EL (cell line): ENCODE measurements at regions not wholly inside any gene's neighbourhood (a gene's known extent, or its start where the extent isn't known, plus 50 kb on each side); places are given as distances from the start of the nearest gene placed in this dataset.
"Not testable (repeated sequence)": the region's sequence is repeated elsewhere in the genome, so short reads cannot be mapped to it uniquely, and the experiment has no call there.

Source experiments
- DNase-seq: peaks from one replicate; pipeline ENCODE4 v3.0.0-alpha.2; 2016

DNA sequence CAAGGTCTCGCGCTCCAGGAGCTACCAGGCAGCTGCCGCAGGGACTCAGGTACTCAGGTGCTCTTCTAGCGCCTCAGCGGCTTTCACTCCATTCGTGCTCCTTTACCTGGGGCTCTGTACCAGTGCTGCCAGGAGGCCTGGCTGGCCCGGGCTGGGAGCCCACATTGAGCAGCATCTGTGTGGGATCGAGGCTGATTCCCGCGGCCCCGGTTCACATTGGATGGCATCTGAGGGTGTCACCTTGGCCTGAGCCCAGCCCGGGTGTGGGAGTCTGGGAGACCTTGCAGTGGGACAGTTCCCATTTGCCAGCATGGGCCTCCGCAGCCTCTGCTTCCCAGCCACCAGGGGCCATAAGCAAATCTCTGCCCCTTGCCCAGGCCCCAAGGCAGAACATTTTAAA, 96.9 kb downstream of the NPIPB11 start:
- not testable (repeated sequence) for DNase-seq

GRCh38 chr16:29308644-29309546, 97.6 kb downstream of the NPIPB11 start:
- no peak for DNase-seq

- peak; percentile 17 for DNase-seq
Measured at GRCh38 chr16:29307598-29308507, 98.7 kb downstream of the NPIPB11 start.

DNA sequence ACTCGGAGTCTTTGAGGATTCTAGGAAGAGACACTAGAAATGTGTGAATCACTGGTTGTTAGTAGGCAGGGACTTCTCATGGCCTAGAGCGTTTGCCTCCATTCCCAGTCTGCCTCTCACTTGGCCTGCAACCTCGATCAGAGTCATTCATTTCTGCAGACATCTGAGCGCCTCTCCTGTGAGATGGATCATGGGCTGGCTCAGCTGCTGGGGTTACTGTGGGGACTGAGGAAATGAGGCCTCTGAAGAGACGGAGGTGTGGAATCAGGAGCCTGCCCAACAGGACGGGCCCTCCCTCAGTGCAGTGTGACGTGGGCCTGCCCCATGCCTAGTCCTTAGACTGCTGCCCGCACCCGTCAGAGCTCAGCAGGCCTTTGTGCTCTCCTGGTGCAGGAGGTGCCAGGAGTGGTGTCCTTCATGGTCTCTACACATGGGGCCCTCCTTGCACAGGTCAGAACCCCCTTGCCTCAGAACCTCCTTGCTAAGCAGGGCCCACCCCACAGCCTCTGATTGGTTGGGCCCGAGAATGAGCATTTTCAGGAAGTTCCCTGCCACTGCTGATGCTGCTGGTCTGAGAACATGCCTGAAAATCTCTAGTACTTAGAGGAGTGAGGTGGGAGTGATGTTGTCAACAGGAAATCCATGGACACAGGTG, 99.4 kb downstream of the NPIPB11 start:
- peak; percentile 44 for DNase-seq

GRCh38 chr16:29306201-29306600, 100.3 kb downstream of the NPIPB11 start:
- DNase-seq, result no peak

GRCh38 chr16:29305018-29305417, 101.5 kb downstream of the NPIPB11 start:
- not testable (repeated sequence) for DNase-seq

DNA sequence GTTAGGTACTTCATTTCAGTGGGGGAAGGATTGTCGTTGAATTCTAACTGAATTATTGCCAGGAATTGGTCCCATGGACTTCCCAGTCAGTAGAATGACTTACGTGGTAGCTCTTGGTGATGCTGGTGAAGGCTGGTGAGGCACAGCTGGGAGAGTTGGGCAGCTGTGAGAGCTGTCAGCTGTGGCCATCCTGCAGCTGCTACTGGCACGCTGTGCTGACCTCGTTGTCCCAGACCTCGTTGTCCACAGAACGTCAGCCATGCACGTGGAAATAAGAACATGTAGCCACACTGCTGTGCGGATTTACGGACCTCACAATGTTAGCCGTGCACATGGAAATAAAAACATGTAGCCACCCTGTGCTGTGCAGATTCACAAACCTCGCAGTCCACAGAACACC, 102.3 kb downstream of the NPIPB11 start:
- no peak for DNase-seq

DNA sequence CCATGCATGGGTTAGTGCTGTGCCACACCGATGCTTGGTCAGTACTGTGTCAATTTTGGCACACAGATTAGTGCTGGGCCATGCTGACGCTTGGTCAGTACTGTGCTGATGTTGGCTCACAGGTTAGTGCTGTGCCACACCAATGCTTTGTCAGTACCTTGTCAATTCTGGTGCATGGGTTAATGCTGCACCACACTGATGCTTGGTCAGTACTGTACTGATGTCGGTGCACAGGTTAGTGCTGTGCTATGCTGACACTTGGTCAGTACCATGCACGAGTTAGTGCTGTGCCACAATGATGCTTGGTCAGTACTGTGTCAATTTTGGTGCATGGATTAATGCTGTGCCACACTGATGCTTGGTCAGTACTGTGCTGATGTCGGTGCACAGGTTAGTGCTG, 103.0 kb downstream of the NPIPB11 start:
- no peak for DNase-seq

GRCh38 chr16:29302976-29303375, 103.5 kb downstream of the NPIPB11 start:
- DNase-seq, result no peak

DNA sequence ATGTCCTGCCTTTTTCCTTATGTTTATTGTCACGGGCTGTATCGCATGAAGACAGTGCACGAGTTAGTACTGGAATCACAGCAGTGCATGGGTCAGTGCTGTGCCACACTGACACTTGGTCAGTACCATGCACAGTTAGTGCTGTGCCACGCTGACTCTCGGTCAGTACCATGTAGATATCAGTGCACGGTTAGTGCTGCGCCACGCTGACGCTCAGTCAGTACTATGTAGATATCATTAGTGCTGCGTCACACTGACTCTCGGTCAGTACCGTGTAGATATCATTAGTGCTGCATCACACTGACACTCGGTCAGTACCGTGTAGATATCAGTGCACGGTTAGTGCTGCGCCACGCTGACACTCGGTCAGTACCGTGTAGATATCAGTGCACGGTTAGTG, 104.1 kb downstream of the NPIPB11 start:
- DNase-seq, result not testable (repeated sequence)

DNA sequence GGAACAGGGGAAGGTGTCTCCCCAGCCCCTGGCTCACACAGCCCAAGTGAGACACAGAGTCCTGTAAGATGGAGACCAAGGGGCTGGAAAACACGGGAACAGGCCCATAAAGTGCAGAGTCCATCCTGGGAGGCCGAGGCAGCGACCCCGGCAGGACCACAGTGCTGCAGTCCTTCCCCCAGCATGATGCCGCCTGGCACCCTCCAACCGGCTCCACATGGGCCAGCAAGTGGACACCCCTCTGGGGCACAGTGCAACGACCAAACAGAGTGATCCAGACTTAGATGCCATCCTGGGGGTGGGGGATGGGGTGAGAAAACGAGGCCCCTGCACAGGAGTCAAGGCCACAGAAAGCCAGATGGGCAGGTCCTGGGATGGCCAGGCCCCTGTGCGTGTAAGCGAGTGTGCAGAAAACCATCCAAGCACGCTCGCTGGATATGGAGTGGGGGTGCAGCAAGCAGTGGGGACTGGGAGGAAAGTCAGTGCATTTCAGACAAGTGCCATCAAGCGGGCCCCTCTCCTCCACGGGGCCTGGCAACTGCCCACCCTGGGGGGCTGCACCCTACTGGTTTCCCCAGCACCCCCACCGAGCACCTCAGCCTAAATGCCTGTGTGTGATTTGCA, 104.7 kb downstream of the NPIPB11 start:
- DNase-seq, result not testable (repeated sequence)

GRCh38 chr16:29300541-29301535, 105.7 kb downstream of the NPIPB11 start:
- not testable (repeated sequence) for DNase-seq

DNA sequence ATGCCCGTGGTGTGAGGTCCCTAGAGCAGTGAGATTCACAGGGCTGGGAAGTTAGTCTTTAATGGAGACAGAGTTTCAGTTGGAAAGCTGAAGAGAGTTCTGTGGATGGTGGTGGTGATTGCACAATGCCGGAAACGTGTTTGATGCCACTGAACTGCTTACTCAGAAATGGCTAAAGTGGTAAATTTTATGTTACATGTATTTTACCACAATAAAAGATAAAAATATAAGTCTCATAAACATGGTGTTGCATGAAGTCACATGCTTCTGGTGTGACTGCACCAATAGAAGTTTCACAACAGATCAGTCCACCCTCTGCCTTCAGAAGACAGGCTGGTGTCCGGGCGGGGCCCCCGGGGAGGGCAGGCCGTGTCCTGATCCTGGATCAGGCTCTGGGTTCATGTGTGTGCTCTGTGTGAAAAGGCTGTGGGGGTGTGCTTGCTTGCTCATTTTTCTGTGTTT, 106.5 kb downstream of the NPIPB11 start:
- peak; percentile 40 for DNase-seq

DNA sequence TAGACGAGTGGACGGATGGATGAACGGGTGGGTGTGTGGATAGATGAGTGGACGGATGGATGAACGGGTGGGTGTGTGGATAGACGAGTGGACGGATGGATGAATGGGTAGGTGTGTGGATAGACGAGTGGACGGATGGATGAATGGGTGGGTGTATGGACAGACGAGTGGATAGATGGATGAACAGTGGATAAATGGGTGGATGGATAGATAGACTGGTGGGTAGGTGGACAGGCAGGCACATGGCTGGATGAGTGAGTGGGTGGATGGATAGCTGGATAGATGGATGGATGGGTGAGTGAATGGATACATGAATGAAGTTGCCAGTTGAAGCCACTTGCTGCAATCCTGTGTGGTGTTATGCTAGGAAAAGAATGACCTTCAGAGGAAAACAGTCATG, 107.5 kb downstream of the NPIPB11 start:
- DNase-seq, result not testable (repeated sequence)

DNA sequence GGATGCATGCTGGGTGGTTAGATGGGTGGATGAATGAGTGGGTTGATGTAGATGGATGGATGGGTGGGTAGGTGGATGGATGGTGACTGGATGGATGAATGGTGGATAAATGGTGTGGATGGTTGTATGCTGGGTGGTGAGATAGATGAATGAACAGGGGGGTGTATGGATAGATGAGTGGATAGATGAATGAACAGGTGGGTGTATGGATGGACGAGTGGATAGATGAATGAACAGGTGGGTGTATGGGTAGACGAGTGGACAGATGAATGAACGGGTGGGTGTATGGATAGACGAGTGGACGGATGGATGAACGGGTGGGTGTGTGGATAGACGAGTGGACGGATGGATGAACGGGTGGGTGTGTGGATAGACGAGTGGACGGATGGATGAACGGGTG, 108.2 kb downstream of the NPIPB11 start:
- DNase-seq, result not testable (repeated sequence)

DNA sequence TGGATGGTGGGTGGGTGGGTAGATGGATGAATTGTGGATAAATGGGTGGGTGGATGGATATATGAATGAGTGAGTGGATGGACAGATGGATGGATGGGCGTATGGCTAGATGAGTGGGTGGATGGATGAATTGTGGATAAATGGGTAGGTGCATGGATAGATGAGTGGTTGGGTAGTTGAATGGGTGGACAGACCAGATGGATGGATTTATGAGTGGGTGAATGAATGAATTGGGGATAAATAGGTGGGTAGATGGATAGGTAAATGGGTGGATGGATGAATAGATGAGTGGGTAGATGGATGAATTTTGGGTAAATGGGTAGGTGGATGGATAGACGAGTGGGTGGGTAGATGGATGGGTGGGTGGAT, 108.7 kb downstream of the NPIPB11 start:
- not testable (repeated sequence) for DNase-seq

GRCh38 chr16:29297144-29297808, 109.2 kb downstream of the NPIPB11 start:
- not testable (repeated sequence) for DNase-seq

DNA sequence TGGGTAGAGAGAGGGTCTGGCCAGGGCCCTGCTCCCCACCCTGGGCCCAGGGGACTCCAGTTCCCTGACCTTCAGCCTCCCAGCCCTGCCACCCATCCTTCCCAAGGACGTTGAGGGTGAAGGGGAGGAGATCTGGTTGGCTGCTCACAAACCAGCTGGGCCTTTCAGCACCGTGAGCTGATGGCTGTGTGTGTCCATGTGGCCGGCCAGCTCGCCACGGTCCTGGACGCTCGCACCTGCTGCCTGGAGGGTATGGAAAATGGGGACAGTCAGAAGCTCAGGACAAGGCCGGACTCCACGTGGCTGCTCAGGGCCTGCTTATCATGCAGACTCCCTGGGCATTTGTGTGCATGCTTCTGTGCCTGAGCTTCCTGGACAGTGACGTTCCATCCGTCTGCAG, 110.3 kb downstream of the NPIPB11 start:
- not testable (repeated sequence) for DNase-seq

DNA sequence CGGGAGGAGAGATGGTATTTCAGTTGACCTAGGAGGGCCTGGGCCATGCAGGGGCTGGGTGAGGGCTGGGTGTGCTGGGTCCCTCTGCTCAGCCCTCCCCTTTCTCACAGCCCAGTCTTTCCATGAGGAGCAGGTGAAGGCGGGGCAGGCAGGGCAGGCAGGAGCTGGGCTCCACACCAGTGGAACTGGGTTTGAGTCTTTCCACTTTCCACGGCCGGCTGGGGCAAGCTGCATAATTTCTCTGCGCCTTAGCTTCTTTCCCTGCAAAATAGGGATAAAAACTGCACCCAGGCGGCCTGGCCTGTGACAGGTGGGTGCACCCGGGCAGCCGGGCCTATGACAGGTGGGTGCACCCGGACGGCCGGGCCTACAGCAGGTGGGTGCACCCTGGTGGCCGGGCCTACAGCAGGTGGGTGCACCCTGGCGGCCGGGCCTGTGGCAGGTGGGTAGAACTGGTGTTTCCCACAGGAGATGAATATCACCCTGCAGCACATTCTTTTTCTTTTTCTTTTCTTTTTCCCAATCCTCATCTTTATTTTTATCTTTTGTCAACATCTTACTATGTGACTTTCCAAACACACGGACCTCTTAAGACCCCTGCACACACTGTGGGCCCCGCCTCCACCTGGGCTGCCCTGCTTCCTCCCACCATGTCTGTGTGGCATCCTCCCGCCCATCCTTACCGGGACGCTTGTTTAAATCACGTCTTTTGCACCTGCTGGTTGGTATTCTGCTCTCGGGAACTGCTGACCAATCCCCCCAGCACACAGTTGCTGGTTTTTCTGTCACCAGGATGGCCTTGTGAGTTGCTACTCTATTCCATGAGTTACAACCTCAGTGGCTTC, 111.3 kb downstream of the NPIPB11 start:
- not testable (repeated sequence) for DNase-seq
